Osteocyte (in vitro differentiated cells): ENCODE measurements at regions not wholly inside any gene's neighbourhood (a gene's known extent, or its start where the extent isn't known, plus 50 kb on each side); places are given as distances from the start of the nearest gene placed in this dataset.

Source experiments
- DNase-seq: peaks from one replicate; pipeline ENCODE4 v3.0.0; 2021; ENCODE audit warnings: mixed read lengths; ENCODE audit not compliant: unreplicated experiment; ENCODE audit errors: extremely low spot score
- H3K27ac Mint-ChIP-seq: one replicate; pipeline ENCODE4 v1.8.0; 2021; ENCODE audit warnings: mild to moderate bottlenecking, mixed read lengths; ENCODE audit not compliant: unreplicated experiment
- H3K27me3 Mint-ChIP-seq: one replicate; pipeline ENCODE4 v1.8.0; 2021; ENCODE audit warnings: mixed read lengths; ENCODE audit not compliant: unreplicated experiment
- H3K36me3 Mint-ChIP-seq: one replicate; pipeline ENCODE4 v1.8.0; 2021; ENCODE audit warnings: mixed read lengths; ENCODE audit not compliant: unreplicated experiment
- H3K4me1 Mint-ChIP-seq: one replicate; pipeline ENCODE4 v1.8.0; 2021; ENCODE audit warnings: mixed read lengths; ENCODE audit not compliant: unreplicated experiment
- H3K4me3 Mint-ChIP-seq: one replicate; pipeline ENCODE4 v1.8.0; 2021; ENCODE audit warnings: mild to moderate bottlenecking, moderate library complexity, mixed read lengths; ENCODE audit not compliant: unreplicated experiment
- H3K9me3 Mint-ChIP-seq: one replicate; pipeline ENCODE4 v1.8.0; 2021; ENCODE audit warnings: mixed read lengths; ENCODE audit not compliant: unreplicated experiment
- CTCF ChIP-seq: fragments of 200-600 bp; sonication (generic); IDR thresholded peaks from 2 replicates; pipeline ENCODE4 v1.5.0; 2021; ENCODE audit warnings: antibody characterized with exemption, mild to moderate bottlenecking, moderate library complexity

- Mint-ChIP-seq H3K27ac (no peak overlapping the region), H3K36me3 (no peaks in the 10 kb centered on the region), H3K27me3 (peaks cover 38% of the 10 kb centered on the region), H3K9me3 (no peaks in the 10 kb centered on the region), H3K4me3 (no peak overlapping the region), H3K4me1 (no peaks in the 10 kb centered on the region)
- peak; percentile 77 for DNase-seq
- TF ChIP-seq CTCF = no peak
Observed at GRCh38 chr18:7467708-7468466, 99.2 kb upstream of the PTPRM start.

GRCh38 chr18:7470101-7470500 is 97.0 kb upstream of the PTPRM start:
- no peaks in the 10 kb centered on the region for H3K9me3 Mint-ChIP-seq
- H3K4me3 Mint-ChIP-seq = no peak overlapping the region
- DNase-seq = no peak
- H3K4me1 Mint-ChIP-seq = no peaks in the 10 kb centered on the region
- no peaks in the 10 kb centered on the region for H3K36me3 Mint-ChIP-seq
- TF ChIP-seq CTCF = no peak
- peaks cover 38% of the 10 kb centered on the region for H3K27me3 Mint-ChIP-seq
- no peak overlapping the region for H3K27ac Mint-ChIP-seq

- Mint-ChIP-seq H3K4me3 (no peak overlapping the region), H3K9me3 (no peaks in the 10 kb centered on the region), H3K36me3 (no peaks in the 10 kb centered on the region), H3K4me1 (no peaks in the 10 kb centered on the region), H3K27ac (no peak overlapping the region), H3K27me3 (peaks cover 42% of the 10 kb centered on the region)
- no peak for TF ChIP-seq CTCF
- no peak for DNase-seq
Observed at GRCh38 chr18:7470503-7470902, 96.6 kb upstream of the PTPRM start.

DNA sequence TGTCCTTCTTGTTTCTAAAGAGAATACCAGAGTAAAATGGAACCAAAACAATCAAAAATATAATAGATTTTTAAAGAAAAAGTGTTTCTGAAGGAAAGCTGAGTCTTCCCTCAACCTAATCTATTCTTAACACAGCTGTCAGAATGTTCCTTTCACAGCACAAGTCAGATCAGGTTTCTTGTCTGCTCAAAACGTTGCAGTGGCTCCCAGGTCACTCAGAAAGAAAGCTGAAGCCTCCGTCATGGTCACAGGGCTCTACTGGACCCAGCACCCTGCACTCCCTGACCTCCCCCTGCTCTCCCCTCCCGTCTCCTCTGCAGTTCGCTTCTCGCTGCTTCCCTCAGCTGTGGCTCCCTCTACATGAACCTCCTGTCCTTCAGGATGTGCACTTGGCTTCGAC is 90.7 kb upstream of the PTPRM start:
- no peak for TF ChIP-seq CTCF
- no peak overlapping the region for H3K4me3 Mint-ChIP-seq
- no peaks in the 10 kb centered on the region for H3K4me1 Mint-ChIP-seq
- H3K36me3 Mint-ChIP-seq = no peaks in the 10 kb centered on the region
- peaks cover 44% of the 10 kb centered on the region for H3K27me3 Mint-ChIP-seq
- no peak for DNase-seq
- H3K27ac Mint-ChIP-seq = no peak overlapping the region
- no peaks in the 10 kb centered on the region for H3K9me3 Mint-ChIP-seq

- Mint-ChIP-seq H3K36me3 (no peaks in the 10 kb centered on the region), H3K27ac (no peak overlapping the region), H3K4me3 (no peak overlapping the region), H3K4me1 (no peaks in the 10 kb centered on the region), H3K9me3 (no peaks in the 10 kb centered on the region), H3K27me3 (peaks cover 29% of the 10 kb centered on the region)
- TF ChIP-seq CTCF = no peak
- no peak for DNase-seq
Observed at GRCh38 chr18:7479756-7480155, 87.4 kb upstream of the PTPRM start.
